ENCODE measurements at regions not wholly inside any gene's neighbourhood (a gene's known extent, or its start where the extent isn't known, plus 50 kb on each side); places are given as distances from the start of the nearest gene placed in this dataset.
"Not testable (repeated sequence)": the region's sequence is repeated elsewhere in the genome, so short reads cannot be mapped to it uniquely, and the experiment has no call there.

GRCh38 chr5:118302786-118303185 lies 685.6 kb downstream of the DTWD2 start:
- in situ Hi-C loops (cut with MboI; ENCODE audit: low sequenced_read_pairs), result no loop called here

GRCh38 chr5:118301696-118302095 lies 686.7 kb downstream of the DTWD2 start:
- in situ Hi-C loops (cut with MboI; ENCODE audit: low sequenced_read_pairs), result no loop called here

- in situ Hi-C loops (cut with MboI; ENCODE audit: low sequenced_read_pairs), result no loop called here
Observed at GRCh38 chr5:118295045-118295444, 693.3 kb downstream of the DTWD2 start.

- in situ Hi-C loops (cut with MboI; ENCODE audit: low sequenced_read_pairs), result no loop called here
Observed at GRCh38 chr5:118293378-118293777, 695.0 kb downstream of the DTWD2 start.

- in situ Hi-C loops (cut with MboI; ENCODE audit: low sequenced_read_pairs), result no loop called here
Observed at GRCh38 chr5:118290204-118290603, 698.1 kb downstream of the DTWD2 start.

- in situ Hi-C loops (cut with MboI; ENCODE audit: low sequenced_read_pairs), result not testable (repeated sequence)
Observed at GRCh38 chr5:118284230-118284629, 704.1 kb downstream of the DTWD2 start.

GRCh38 chr5:118282480-118283038 lies 705.8 kb downstream of the DTWD2 start:
- in situ Hi-C loops (cut with MboI; ENCODE audit: low sequenced_read_pairs), result not testable (repeated sequence)

GRCh38 chr5:118279540-118280294 lies 708.6 kb downstream of the DTWD2 start:
- in situ Hi-C loops (cut with MboI; ENCODE audit: low sequenced_read_pairs), result no loop called here

GRCh38 chr5:118270526-118270925 lies 717.8 kb downstream of the DTWD2 start:
- in situ Hi-C loops (cut with MboI; ENCODE audit: low sequenced_read_pairs), result no loop called here

- in situ Hi-C loops (cut with MboI; ENCODE audit: low sequenced_read_pairs), result no loop called here
Observed at GRCh38 chr5:118258223-118258622, 730.1 kb downstream of the DTWD2 start.

- in situ Hi-C loops (cut with MboI; ENCODE audit: low sequenced_read_pairs), result no loop called here
Observed at GRCh38 chr5:118257066-118257465, 731.3 kb downstream of the DTWD2 start.

GRCh38 chr5:118253225-118254061 lies 734.9 kb downstream of the DTWD2 start:
- in situ Hi-C loops (cut with MboI; ENCODE audit: low sequenced_read_pairs), result no loop called here

- in situ Hi-C loops (cut with MboI; ENCODE audit: low sequenced_read_pairs), result no loop called here
Observed at GRCh38 chr5:118249386-118249785, 739.0 kb downstream of the DTWD2 start.

GRCh38 chr5:118247458-118247857 lies 740.9 kb downstream of the DTWD2 start:
- in situ Hi-C loops (cut with MboI; ENCODE audit: low sequenced_read_pairs), result no loop called here

GRCh38 chr5:118243613-118244012 lies 744.7 kb downstream of the DTWD2 start:
- in situ Hi-C loops (cut with MboI; ENCODE audit: low sequenced_read_pairs), result no loop called here

- in situ Hi-C loops (cut with MboI; ENCODE audit: low sequenced_read_pairs), result no loop called here
Observed at GRCh38 chr5:118243068-118243467, 745.3 kb downstream of the DTWD2 start.

GRCh38 chr5:118236108-118236849 lies 752.1 kb downstream of the DTWD2 start:
- in situ Hi-C loops (cut with MboI; ENCODE audit: low sequenced_read_pairs), result no loop called here

GRCh38 chr5:118233606-118234005 lies 754.7 kb downstream of the DTWD2 start:
- in situ Hi-C loops (cut with MboI; ENCODE audit: low sequenced_read_pairs), result no loop called here

GRCh38 chr5:118228489-118228888 lies 759.9 kb downstream of the DTWD2 start:
- in situ Hi-C loops (cut with MboI; ENCODE audit: low sequenced_read_pairs), result no loop called here

- in situ Hi-C loops (cut with MboI; ENCODE audit: low sequenced_read_pairs), result no loop called here
Observed at GRCh38 chr5:118224546-118224945, 763.8 kb downstream of the DTWD2 start.

- in situ Hi-C loops (cut with MboI; ENCODE audit: low sequenced_read_pairs), result no loop called here
Observed at GRCh38 chr5:118220556-118221195, 767.7 kb downstream of the DTWD2 start.
